ENCODE measurements at regions not wholly inside any gene's neighbourhood (a gene's known extent, or its start where the extent isn't known, plus 50 kb on each side); places are given as distances from the start of the nearest gene placed in this dataset.
"Not testable (repeated sequence)": the region's sequence is repeated elsewhere in the genome, so short reads cannot be mapped to it uniquely, and the experiment has no call there.

DNA sequence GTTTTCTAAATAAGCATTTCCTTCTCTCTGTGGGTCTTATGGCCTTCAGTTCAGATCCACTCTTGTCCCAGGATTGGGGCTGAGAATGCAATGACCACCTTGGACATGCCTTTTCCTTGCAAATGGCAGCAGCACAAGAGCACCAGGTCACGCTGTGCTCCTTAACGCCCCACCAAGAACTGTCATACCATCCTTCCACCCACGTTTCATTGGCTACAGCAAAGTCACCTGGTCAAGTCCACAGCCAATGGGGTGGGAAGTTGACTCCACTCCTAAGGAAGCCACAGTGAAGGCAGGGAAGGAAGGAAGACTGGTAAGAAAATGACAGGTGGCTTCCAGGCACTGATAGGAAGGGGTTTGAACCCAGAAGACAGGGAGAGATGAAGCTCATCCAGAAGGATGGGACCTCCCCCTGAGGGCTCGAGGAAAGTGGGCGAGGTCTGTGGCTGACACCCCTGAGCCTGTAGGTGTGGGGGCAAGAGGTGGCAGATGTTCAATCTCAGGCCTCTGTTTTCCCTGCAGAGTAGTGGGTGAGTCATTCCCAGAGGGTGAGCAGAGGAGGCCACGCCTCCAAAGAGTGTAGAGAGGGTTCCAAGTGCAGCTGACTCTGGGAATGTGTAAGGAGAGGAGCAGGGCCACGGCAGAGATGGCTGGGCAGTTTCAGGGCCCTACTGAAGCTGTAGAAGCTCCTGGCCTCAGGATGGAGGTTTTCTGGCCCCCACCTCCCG is 113.5 kb upstream of the VRK1 start:
- no peak for DNase-seq (ENCODE audit: low read depth in 4 of 4, low spot score in 1 of 4)

- DNase-seq (ENCODE audit: low read depth in 4 of 4, low spot score in 1 of 4), result no peak
Measured at GRCh38 chr14:96686126-96686525, 111.1 kb upstream of the VRK1 start.

DNA sequence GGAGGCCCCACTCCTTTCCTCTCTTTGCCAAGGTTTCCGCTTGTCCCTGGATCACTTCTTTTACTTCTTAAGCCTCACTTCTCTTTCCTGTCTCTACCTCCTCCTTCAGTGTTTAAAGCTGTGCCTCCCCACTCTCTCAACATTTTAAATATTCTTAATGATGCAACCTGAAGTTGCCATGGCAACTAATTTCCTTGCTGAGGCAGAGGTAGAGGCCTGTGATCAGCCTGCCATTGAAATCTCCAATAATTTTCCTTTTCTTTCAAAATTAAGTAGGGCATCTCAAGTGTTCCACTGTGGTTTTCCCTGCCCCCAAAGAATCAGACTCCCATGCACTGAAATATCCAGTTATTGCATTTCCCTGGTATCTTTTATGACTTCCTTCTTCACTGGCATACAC is 108.6 kb upstream of the VRK1 start:
- no peak for DNase-seq (ENCODE audit: low read depth in 4 of 4, low spot score in 1 of 4)

GRCh38 chr14:96690713-96691383 is 106.3 kb upstream of the VRK1 start:
- DNase-seq (ENCODE audit: low read depth in 4 of 4, low spot score in 1 of 4), result no peak

GRCh38 chr14:96693252-96693820 is 103.8 kb upstream of the VRK1 start:
- no peak for DNase-seq (ENCODE audit: low read depth in 4 of 4, low spot score in 1 of 4)

DNA sequence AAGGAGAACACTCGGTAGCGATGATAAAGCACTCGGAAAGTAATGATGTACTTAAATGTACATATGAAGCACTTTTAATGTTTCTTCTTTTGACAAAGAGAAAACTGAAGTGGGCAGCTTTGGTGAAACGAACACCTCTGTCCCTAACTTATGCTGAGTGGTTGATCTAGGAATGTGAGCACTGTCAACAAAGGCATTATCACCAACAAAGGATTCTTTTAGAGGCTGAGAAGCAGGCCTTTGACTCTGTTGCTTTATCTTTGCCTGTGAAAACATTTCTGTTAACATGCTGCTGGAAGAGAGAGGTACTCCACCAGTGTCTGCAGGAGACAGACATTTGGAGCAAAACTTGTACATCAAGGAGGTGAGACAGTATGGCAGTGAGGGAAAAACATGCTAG is 103.2 kb upstream of the VRK1 start:
- DNase-seq (ENCODE audit: low read depth in 4 of 4, low spot score in 1 of 4), result no peak

GRCh38 chr14:96698960-96699539 is 98.1 kb upstream of the VRK1 start:
- DNase-seq (ENCODE audit: low read depth in 4 of 4, low spot score in 1 of 4), result peak in 1 of 4 experiments; percentile 4

DNA sequence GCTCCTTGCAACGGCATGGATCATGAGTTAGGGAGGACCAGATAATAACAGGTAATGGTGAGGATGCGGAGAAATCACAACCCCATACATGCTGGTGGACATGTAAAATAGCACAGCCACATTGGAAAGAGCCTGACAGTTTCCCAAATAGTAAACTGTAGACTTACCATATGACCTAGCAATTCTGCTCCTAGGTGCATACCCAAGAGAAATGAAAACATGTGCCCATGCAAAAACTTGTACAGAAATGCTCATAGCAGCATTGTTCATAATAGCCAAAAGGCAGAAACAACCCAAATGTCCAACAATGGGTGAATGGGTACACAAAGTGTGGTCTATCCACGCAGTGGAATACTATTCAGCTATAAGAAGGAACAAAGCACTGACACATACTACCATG is 97.5 kb upstream of the VRK1 start:
- no peak for DNase-seq (ENCODE audit: low read depth in 4 of 4, low spot score in 1 of 4)

- DNase-seq (ENCODE audit: low read depth in 4 of 4, low spot score in 1 of 4), result no peak
Measured at GRCh38 chr14:96702831-96703230, 94.4 kb upstream of the VRK1 start.

GRCh38 chr14:96705422-96706092 is 91.6 kb upstream of the VRK1 start:
- DNase-seq (ENCODE audit: low read depth in 4 of 4, low spot score in 1 of 4), result no peak

DNA sequence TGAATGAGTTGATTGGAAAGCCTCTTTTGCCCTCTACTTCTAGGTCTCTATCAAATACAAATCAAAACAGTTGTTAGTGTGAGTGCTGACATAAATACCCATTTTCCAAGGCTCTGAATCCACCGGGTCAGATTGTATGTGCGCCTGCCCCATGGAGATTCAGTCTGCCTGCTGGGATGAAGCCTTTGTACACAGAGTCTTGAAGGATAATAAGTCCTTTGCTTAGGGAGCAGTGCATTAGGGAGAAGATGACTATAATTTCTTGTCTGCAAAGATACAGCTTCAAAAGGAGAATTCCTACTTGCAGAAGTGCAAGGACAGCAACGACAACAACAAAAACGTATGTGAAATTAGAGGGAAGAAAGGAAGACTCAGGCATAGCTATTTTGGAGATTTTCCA is 90.3 kb upstream of the VRK1 start:
- no peak for DNase-seq (ENCODE audit: low read depth in 4 of 4, low spot score in 1 of 4)

GRCh38 chr14:96710060-96710666 is 87.0 kb upstream of the VRK1 start:
- no peak for DNase-seq (ENCODE audit: low read depth in 4 of 4, low spot score in 1 of 4)

DNA sequence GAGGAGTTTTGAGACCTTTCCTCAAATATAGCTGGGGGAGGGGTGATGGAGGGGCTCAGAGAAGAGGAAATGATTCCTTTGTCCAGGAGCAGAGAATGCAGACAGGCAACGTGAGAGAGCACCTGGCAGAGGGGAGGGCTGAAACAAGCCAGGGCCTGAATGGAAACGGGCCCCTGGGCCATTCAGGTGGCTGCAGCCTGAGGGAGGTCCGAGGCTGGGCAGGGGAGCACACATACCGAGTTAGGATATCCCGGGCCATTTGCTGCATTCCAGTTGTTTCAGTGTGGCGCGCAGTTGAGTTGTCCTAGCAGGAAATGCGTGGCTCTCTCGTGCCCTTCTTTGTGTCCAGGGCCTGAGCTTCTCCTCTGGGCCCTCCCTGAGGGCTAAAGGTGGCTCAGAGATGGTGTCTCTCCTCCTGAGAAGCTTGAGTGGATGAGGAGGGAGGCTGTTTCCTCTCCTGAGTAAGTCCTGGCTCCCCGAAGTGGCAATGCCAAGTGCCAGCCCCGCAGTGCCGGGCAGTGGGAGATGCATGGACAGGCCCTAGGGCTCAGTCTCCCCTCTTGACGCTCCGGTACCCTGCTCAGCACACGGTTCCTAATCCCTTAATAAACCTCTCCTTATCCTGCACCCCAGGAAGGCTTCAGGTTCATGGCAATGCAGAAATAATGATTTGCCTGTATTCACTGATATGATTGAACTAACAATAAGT is 85.5 kb upstream of the VRK1 start:
- no peak for DNase-seq (ENCODE audit: low read depth in 4 of 4, low spot score in 1 of 4)

- DNase-seq (ENCODE audit: low read depth in 4 of 4, low spot score in 1 of 4), result no peak
Measured at GRCh38 chr14:96713426-96713825, 83.8 kb upstream of the VRK1 start.

- DNase-seq (ENCODE audit: low read depth in 4 of 4, low spot score in 1 of 4), result not testable (repeated sequence)
Measured at GRCh38 chr14:96714537-96714936, 82.6 kb upstream of the VRK1 start.

DNA sequence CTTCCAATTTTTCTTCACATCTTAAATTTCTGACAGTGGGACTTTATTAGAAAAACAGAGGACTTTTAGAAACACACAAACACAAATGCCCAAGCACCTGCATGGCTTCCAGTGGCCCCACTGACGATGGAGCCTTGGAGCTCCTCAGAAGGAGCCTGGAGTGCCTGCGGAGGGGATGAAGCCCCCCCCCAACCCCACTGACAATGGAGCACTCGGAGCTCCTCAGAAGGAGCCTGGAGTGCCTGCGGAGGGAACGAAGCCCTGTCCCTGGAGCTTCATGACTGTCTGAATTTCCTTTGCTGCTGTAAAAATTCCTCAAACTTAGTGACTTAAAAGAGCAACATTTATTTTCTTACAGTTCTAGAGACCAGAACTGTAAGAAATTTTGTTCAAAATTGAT is 80.1 kb upstream of the VRK1 start:
- DNase-seq (ENCODE audit: low read depth in 4 of 4, low spot score in 1 of 4), result no peak

GRCh38 chr14:96718407-96718806 is 78.8 kb upstream of the VRK1 start:
- no peak for DNase-seq (ENCODE audit: low read depth in 4 of 4, low spot score in 1 of 4)

DNA sequence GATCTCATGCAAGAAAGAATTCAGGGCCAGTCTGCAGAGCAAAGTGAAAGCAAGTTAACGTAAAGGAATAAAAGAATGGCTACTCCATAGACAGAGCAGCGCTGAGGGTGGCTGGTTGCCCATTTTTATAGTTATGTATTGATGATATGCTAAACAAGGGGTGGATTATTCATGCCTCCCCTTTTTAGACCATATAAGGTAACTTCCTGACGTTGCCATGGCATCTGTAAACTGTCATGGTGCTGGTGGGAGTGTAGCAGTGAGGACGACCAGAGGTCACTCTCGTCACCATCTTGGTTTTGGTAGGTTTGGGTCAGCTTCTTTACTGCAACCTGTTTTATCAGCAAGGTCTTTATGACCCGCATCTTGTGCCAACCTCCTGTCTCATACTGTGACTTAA is 76.5 kb upstream of the VRK1 start:
- DNase-seq (ENCODE audit: low read depth in 4 of 4, low spot score in 1 of 4), result not testable (repeated sequence)

DNA sequence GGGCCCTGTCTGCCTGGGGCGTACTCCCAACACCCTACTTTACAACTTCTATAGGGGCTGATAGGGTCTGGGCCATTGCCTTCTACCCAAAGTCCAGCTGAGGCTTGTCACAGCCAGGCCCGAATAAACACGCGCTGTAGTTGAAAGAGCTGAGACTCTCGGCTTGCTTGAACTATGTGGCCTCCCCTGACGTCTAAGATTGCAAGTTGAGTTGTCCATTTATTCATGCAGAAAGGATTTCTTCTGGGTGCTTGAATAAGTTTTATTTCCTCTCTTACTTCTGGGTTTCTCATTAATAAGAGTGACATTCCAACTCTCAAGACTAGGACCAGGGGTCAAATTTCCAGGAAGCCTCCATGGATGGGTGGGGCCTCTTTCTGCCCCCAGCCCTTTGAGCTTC is 74.4 kb upstream of the VRK1 start:
- no peak for DNase-seq (ENCODE audit: low read depth in 4 of 4, low spot score in 1 of 4)

- DNase-seq (ENCODE audit: low read depth in 4 of 4, low spot score in 1 of 4), result no peak
Measured at GRCh38 chr14:96723946-96724345, 73.2 kb upstream of the VRK1 start.

DNA sequence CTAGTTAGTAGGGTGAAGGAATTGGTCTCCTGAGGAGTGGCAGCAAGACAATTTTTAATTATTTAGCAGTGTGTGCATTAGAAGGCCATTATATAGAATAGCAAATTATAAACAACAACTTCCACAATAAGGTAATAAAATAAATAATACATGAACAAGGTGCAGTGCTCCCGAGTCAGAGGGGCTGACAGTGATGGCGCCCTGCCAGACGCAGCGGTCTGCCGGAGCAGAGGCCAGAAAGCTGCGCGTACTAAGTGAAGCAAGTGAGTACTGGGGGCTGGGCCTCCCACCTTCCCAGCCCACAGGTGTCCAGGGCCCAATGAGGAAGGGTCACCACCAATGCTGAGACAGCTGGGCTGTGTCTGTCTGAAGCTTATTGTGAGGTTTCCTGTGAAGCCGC is 72.0 kb upstream of the VRK1 start:
- DNase-seq (ENCODE audit: low read depth in 4 of 4, low spot score in 1 of 4), result no peak

All from stimulated activated CD4-positive, alpha-beta T cell treated with anti-CD3 and anti-CD28 coated beads, Interleukin-1b, Interleukin-23, amount 100 ng/mL, for 24 hours (primary cell).